HepG2 (cell line): ENCODE measurements at regions not wholly inside any gene's neighbourhood (a gene's known extent, or its start where the extent isn't known, plus 50 kb on each side); places are given as distances from the start of the nearest gene placed in this dataset.

Experiments used
- MAFK ChIP-seq, 2 experiments: IDR thresholded peaks in 1 of 2; conservative IDR thresholded peaks in 1 of 2; 2 replicates each; pipeline ENCODE4 v1.6.1; 2011; ENCODE audit warnings: improper control_type of control experiment in 2 of 2, low read length in 2 of 2
- SMAD1 ChIP-seq: sonication (generic); formaldehyde crosslinking; IDR thresholded peaks from 2 replicates; pipeline ENCODE4 v1.4.0; 2020; ENCODE audit warnings: missing genetic modification reagents, low read depth, mild to moderate bottlenecking, borderline replicate concordance
- TF ChIP-seq, protein P1 (sequence below): sonication (generic); formaldehyde crosslinking; IDR thresholded peaks from 2 replicates; pipeline ENCODE4 v1.5.0; 2020; ENCODE audit warnings: mild to moderate bottlenecking, missing genetic modification reagents, moderate library complexity

DNA sequence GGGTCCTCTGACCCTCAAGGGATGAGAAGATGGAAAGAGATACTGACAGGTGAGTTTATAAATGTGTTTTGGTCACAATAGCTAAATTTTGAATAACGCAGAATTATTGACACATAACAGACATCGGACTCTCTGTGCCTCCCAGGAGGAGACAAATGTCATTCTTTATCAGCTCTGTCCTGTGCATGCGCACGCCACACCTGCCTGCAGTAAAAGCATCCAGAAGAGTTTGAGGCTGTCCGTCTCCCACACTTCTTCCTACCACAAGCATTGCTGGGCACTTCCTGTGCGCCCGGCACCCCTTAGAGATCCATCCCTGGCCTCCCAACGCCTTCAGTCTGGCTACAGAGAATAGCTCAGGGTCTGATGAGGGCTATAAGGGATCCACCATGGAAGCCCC lies 81.5 kb upstream of the CST7 start:
- TF ChIP-seq MAFK (conservative IDR thresholded peaks at IDR 0.05 in 1 of 2, IDR thresholded peaks at IDR 0.05 in 1 of 2; ENCODE audit: low read length in 2 of 2), result no peak
- TF ChIP-seq SMAD1 (CRISPR knock-in tag), result no peak
- TF ChIP-seq, protein P1, sequence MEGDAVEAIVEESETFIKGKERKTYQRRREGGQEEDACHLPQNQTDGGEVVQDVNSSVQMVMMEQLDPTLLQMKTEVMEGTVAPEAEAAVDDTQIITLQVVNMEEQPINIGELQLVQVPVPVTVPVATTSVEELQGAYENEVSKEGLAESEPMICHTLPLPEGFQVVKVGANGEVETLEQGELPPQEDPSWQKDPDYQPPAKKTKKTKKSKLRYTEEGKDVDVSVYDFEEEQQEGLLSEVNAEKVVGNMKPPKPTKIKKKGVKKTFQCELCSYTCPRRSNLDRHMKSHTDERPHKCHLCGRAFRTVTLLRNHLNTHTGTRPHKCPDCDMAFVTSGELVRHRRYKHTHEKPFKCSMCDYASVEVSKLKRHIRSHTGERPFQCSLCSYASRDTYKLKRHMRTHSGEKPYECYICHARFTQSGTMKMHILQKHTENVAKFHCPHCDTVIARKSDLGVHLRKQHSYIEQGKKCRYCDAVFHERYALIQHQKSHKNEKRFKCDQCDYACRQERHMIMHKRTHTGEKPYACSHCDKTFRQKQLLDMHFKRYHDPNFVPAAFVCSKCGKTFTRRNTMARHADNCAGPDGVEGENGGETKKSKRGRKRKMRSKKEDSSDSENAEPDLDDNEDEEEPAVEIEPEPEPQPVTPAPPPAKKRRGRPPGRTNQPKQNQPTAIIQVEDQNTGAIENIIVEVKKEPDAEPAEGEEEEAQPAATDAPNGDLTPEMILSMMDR (CRISPR knock-in tag), result no peak
